HepG2 (cell line): ENCODE measurements at regions not wholly inside any gene's neighbourhood (a gene's known extent, or its start where the extent isn't known, plus 50 kb on each side); places are given as distances from the start of the nearest gene placed in this dataset.

Experiments
- BHLHE40 ChIP-seq: IDR thresholded peaks from 2 replicates; pipeline ENCODE4 v1.6.1; 2011; ENCODE audit warnings: low read length, improper control_type of control experiment
- CBX1 ChIP-seq: IDR thresholded peaks from one replicate; pipeline ENCODE4 v1.6.1; 2016; ENCODE audit warnings: antibody characterized with exemption, low read depth
- HDAC6 ChIP-seq: fragments of 200-600 bp; sonication (generic); IDR thresholded peaks from 2 replicates; pipeline ENCODE4 v1.7.0; 2017; ENCODE audit warnings: mild to moderate bottlenecking, antibody characterized with exemption, low read length, low read depth
- JUN ChIP-seq: sonication (generic); formaldehyde crosslinking; IDR thresholded peaks from 2 replicates; pipeline ENCODE4 v1.4.0; 2020; ENCODE audit warnings: mild to moderate bottlenecking, missing genetic modification reagents
- NFE2L1 ChIP-seq: sonication (generic); formaldehyde crosslinking; IDR thresholded peaks from 2 replicates; pipeline ENCODE4 v1.4.0; 2020; ENCODE audit warnings: missing genetic modification reagents, mild to moderate bottlenecking, borderline replicate concordance
- RAD51 ChIP-seq: fragments of 450-650 bp; IDR thresholded peaks from 2 replicates; pipeline ENCODE4 v1.6.1; 2016; ENCODE audit warnings: borderline replicate concordance
- ZC3H4 ChIP-seq: sonication (generic); formaldehyde crosslinking; IDR thresholded peaks from 2 replicates; pipeline ENCODE4 v1.4.0; 2020; ENCODE audit warnings: missing genetic modification reagents, borderline replicate concordance
- ZNF24 ChIP-seq: fragments of 450-650 bp; IDR thresholded peaks from 2 replicates; pipeline ENCODE4 v1.6.1; 2017; ENCODE audit warnings: antibody characterized with exemption, mild to moderate bottlenecking
- ZNF468 ChIP-seq: sonication (generic); formaldehyde crosslinking; IDR thresholded peaks from 2 replicates; pipeline ENCODE4 v1.8.0; 2022; ENCODE audit warnings: mild to moderate bottlenecking, moderate library complexity, missing genetic modification reagents
- ZNF549 ChIP-seq: sonication (generic); formaldehyde crosslinking; IDR thresholded peaks from 2 replicates; pipeline ENCODE4 v1.5.0; 2020; ENCODE audit warnings: missing genetic modification reagents
- ZNF564 ChIP-seq: sonication (generic); formaldehyde crosslinking; IDR thresholded peaks from 2 replicates; pipeline ENCODE4 v1.8.1; 2023; ENCODE audit warnings: mild to moderate bottlenecking, missing genetic modification reagents
- TF ChIP-seq, protein P1 (sequence below): sonication (generic); formaldehyde crosslinking; IDR thresholded peaks from 2 replicates; pipeline ENCODE4 v1.5.0; 2020; ENCODE audit warnings: mild to moderate bottlenecking, missing genetic modification reagents, moderate library complexity

DNA sequence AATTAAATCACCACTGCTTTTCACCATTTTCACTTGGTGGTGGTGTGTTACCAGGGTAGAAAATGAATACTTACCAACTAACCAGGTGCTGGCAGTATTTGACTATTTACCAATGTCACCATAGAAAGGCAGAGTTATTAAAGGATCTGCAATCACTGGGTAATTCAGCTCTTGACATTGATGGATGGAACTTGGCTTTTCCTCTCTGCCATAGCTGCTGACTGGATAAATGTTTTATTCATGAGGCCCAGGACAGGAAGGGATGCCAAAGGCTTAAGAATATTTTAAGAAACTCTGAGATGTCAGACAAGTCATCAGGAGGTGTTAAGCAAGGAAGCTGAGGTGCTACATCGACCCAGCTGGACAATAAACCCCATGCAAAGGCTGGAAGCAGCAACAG lies 495.5 kb upstream of the CFAP20DC start:
- TF ChIP-seq NFE2L1 (CRISPR knock-in tag) (no peak), JUN (CRISPR knock-in tag) (no peak), BHLHE40 (no peak), ZNF549 (CRISPR knock-in tag) (no peak), ZNF24 (no peak), ZNF564 (CRISPR knock-in tag) (no peak), HDAC6 (no peak), ZC3H4 (CRISPR knock-in tag) (no peak), RAD51 (no peak), ZNF468 (CRISPR knock-in tag) (no peak), CBX1 (no peak)
- TF ChIP-seq, protein P1, sequence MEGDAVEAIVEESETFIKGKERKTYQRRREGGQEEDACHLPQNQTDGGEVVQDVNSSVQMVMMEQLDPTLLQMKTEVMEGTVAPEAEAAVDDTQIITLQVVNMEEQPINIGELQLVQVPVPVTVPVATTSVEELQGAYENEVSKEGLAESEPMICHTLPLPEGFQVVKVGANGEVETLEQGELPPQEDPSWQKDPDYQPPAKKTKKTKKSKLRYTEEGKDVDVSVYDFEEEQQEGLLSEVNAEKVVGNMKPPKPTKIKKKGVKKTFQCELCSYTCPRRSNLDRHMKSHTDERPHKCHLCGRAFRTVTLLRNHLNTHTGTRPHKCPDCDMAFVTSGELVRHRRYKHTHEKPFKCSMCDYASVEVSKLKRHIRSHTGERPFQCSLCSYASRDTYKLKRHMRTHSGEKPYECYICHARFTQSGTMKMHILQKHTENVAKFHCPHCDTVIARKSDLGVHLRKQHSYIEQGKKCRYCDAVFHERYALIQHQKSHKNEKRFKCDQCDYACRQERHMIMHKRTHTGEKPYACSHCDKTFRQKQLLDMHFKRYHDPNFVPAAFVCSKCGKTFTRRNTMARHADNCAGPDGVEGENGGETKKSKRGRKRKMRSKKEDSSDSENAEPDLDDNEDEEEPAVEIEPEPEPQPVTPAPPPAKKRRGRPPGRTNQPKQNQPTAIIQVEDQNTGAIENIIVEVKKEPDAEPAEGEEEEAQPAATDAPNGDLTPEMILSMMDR (CRISPR knock-in tag): no peak
